HCT116 (cell line): ENCODE measurements at regions not wholly inside any gene's neighbourhood (a gene's known extent, or its start where the extent isn't known, plus 50 kb on each side); places are given as distances from the start of the nearest gene placed in this dataset.

Experiments used
- ATAC-seq: fragments of 200-7000 bp; cut with Tn5 transposase; 2 replicates; pipeline ENCODE4 v1.9.1; 2020; ENCODE audit warnings: mild to moderate bottlenecking, moderate library complexity
- BruUV-seq: library from RNA; stranded (reverse); fragments of 400-500 nt; replicated peaks from 2 replicates; lab custom pipeline; 2021; lab: Mats Ljungman, UMichigan
- CTCF ChIA-PET: fragments of 300-600 bp; sonication (Branson Sonifier 250); formaldehyde crosslinking; loops from one replicate; lab custom pipeline; 2021; ENCODE audit warnings: antibody characterized with exemption; lab: Charles Lee
- POLR2A ChIA-PET: fragments of 300-600, 350-600 bp; sonication (Branson Sonifier 250); formaldehyde crosslinking; loops from one replicate; lab custom pipeline; 2021; ENCODE audit warnings: antibody characterized with exemption; lab: Charles Lee
- RAD21 ChIA-PET, 2 experiments: fragments of 300-600 bp; sonication (Branson Sonifier 250); formaldehyde crosslinking; loops; one replicate each; lab custom pipeline; 2023; ENCODE audit warnings: low total read pairs in 2 of 2; ENCODE audit not compliant: uncharacterized antibody in 2 of 2, unreplicated experiment in 2 of 2, low non-redundant PET in 1 of 2; lab: Charles Lee
- DNase-seq: peaks from one replicate; pipeline ENCODE4 v3.0.0-alpha.2; 2010; ENCODE audit warnings: low read depth, low spot score
- H2AFZ ChIP-seq: fragments of 200-600 bp; shearing (Covaris generic), sonication (generic); 2 replicates; pipeline ENCODE4 v1.6.1; 2017; ENCODE audit warnings: low read depth, mixed run types, mixed read lengths, antibody characterized with exemption, low read length; ENCODE audit not compliant: poor library complexity, severe bottlenecking
- H3K27ac ChIP-seq: 2 replicates; pipeline ENCODE4 v1.5.1; 2012; ENCODE audit warnings: low read depth, low read length
- H3K27me3 ChIP-seq: fragments of 200-600 bp; sonication (generic); 2 replicates; pipeline ENCODE4 v1.6.1; 2016; ENCODE audit warnings: mixed run types, low read length, mixed read lengths; ENCODE audit not compliant: insufficient read depth
- H3K36me3 ChIP-seq, 2 experiments: fragments of 200-500 bp in 1 of 2; fragments of 200-600 bp in 1 of 2; sonication (Bioruptor generic) in 1 of 2; sonication (generic) in 1 of 2; 2 replicates each; pipeline versions ENCODE4 v1.5.1 to v1.6.1; 2014 to 2016; ENCODE audit warnings: low read length in 2 of 2, inconsistent platforms in 1 of 2, mixed read lengths in 1 of 2, mixed run types in 1 of 2; ENCODE audit not compliant: insufficient read depth in 2 of 2, control insufficient read depth in 1 of 2
- H3K4me1 ChIP-seq, 2 experiments: fragments of 200-600 bp in 1 of 2; sonication (generic) in 1 of 2; 2 replicates each; pipeline versions ENCODE4 v1.5.1 to v1.6.1; 2012 to 2017; ENCODE audit warnings: low read length in 2 of 2, inconsistent platforms in 1 of 2, mild to moderate bottlenecking in 1 of 2, mixed read lengths in 1 of 2, mixed run types in 1 of 2, moderate library complexity in 1 of 2; ENCODE audit not compliant: insufficient read depth in 2 of 2, control insufficient read depth in 1 of 2
- H3K4me2 ChIP-seq: fragments of 200-600 bp; sonication (generic); 2 replicates; pipeline ENCODE4 v1.6.1; 2017; ENCODE audit warnings: mixed run types, low read length, mixed read lengths
- H3K4me3 ChIP-seq, 2 experiments: fragments of 200-600 bp in 1 of 2; sonication (generic) in 1 of 2; replicated peaks in 1 of 2; 2 replicates each; pipeline ENCODE4 v1.5.1; 2011 to 2016; ENCODE audit warnings: low read length in 2 of 2, control low read depth in 1 of 2, low read depth in 1 of 2, mild to moderate bottlenecking in 1 of 2, mixed read lengths in 1 of 2, mixed run types in 1 of 2
- H3K79me2 ChIP-seq: fragments of 200-600 bp; sonication (generic); 2 replicates; pipeline ENCODE4 v1.6.1; 2017; ENCODE audit warnings: mild to moderate bottlenecking, mixed run types, low read length, moderate library complexity, mixed read lengths; ENCODE audit not compliant: insufficient read depth
- H3K9ac ChIP-seq: fragments of 200-600 bp; sonication (generic); 2 replicates; pipeline ENCODE4 v1.6.1; 2016; ENCODE audit warnings: low read length, mixed read lengths
- H3K9me2 ChIP-seq: fragments of 200-600 bp; sonication (generic), shearing (Covaris generic); 2 replicates; pipeline ENCODE4 v1.6.1; 2017; ENCODE audit warnings: mixed run types, mild to moderate bottlenecking, moderate library complexity; ENCODE audit not compliant: insufficient read depth
- H3K9me3 ChIP-seq, 2 experiments: fragments of 200-500 bp in 1 of 2; fragments of 200-600 bp in 1 of 2; sonication (Bioruptor generic) in 1 of 2; sonication (generic) in 1 of 2; 2 replicates each; pipeline ENCODE4 v1.6.1; 2014 to 2017; ENCODE audit warnings: low read length in 2 of 2, mixed read lengths in 2 of 2, inconsistent platforms in 1 of 2, low read depth in 1 of 2, mild to moderate bottlenecking in 1 of 2, mixed run types in 1 of 2, moderate library complexity in 1 of 2; ENCODE audit not compliant: control insufficient read depth in 1 of 2, insufficient read depth in 1 of 2
- H4K20me1 ChIP-seq: fragments of 200-600 bp; sonication (generic), shearing (Covaris generic); 2 replicates; pipeline ENCODE4 v1.6.1; 2017; ENCODE audit warnings: mixed run types, mild to moderate bottlenecking, moderate library complexity; ENCODE audit not compliant: insufficient read depth
- ATF3 ChIP-seq: IDR thresholded peaks from 2 replicates; pipeline ENCODE4 v1.6.1; 2012
- CTCF ChIP-seq, 3 experiments: fragments of 200-600 bp in 1 of 3; sonication (generic) in 1 of 3; IDR thresholded peaks in 2 of 3; conservative IDR thresholded peaks in 1 of 3; 2 replicates each; pipeline ENCODE4 v1.5.1; 2012 to 2017; ENCODE audit warnings: low read depth in 2 of 3, low read length in 2 of 3, antibody characterized with exemption in 1 of 3, borderline replicate concordance in 1 of 3, control low read depth in 1 of 3, mild to moderate bottlenecking in 1 of 3, mixed read lengths in 1 of 3, mixed run types in 1 of 3, moderate library complexity in 1 of 3; ENCODE audit not compliant: insufficient read depth in 1 of 3
- EGR1 ChIP-seq: IDR thresholded peaks from 2 replicates; pipeline ENCODE4 v1.6.1; 2012; ENCODE audit warnings: low read depth
- EZH2 ChIP-seq: fragments of 200-600 bp; sonication (generic); IDR thresholded peaks from 2 replicates; pipeline ENCODE4 v1.6.1; 2017; ENCODE audit warnings: antibody characterized with exemption, mixed run types
- FOSL1 ChIP-seq: IDR thresholded peaks from 2 replicates; pipeline ENCODE4 v1.6.1; 2012; ENCODE audit warnings: low read depth
- POLR2AphosphoS5 ChIP-seq: IDR thresholded peaks from 2 replicates; pipeline ENCODE4 v1.6.1; 2011; ENCODE audit warnings: mild to moderate bottlenecking, low read depth, low read length, moderate library complexity
- RAD21 ChIP-seq: IDR thresholded peaks from 2 replicates; pipeline ENCODE4 v1.6.1; 2012; ENCODE audit warnings: low read depth, mild to moderate bottlenecking
- REST ChIP-seq: IDR thresholded peaks from 2 replicates; pipeline ENCODE4 v1.6.1; 2012; ENCODE audit warnings: low read depth
- SIN3A ChIP-seq: IDR thresholded peaks from 2 replicates; pipeline ENCODE4 v1.6.1; 2012; ENCODE audit warnings: low read depth
- TCF7L2 ChIP-seq: IDR thresholded peaks from 2 replicates; pipeline ENCODE4 v1.7.0; 2011; ENCODE audit warnings: borderline replicate concordance, inconsistent platforms; ENCODE audit not compliant: insufficient read depth, insufficient read length; ENCODE audit errors: extremely low read depth
- ZFX ChIP-seq: fragments of 450-650 bp; IDR thresholded peaks from 2 replicates; pipeline ENCODE4 v1.6.1; 2017
- ZNF274 ChIP-seq: fragments of 200-500 bp; sonication (Bioruptor generic); IDR thresholded peaks from 2 replicates; pipeline ENCODE4 v1.6.1; 2014; ENCODE audit warnings: mild to moderate bottlenecking, low read depth, low read length, inconsistent platforms
- intact Hi-C: fragments of 100-400 bp; cut with micrococcal nuclease; formaldehyde crosslinking; loops from 2 replicates; pipeline ENCODE4 v1.10.0; 2022

- H4K20me1 ChIP-seq, result no peaks in the 10 kb centered on the region
- H3K9ac ChIP-seq, result no peak overlapping the region
- no peaks in the 10 kb centered on the region for H3K9me2 ChIP-seq
- BruUV-seq, result no TSS peak
- no peaks in the 10 kb centered on the region; a peak in 1 of 4 replicates for H3K4me1 ChIP-seq
- no peak for ATAC-seq
- H3K9me3 ChIP-seq, result no peaks in the 10 kb centered on the region
- CTCF ChIA-PET, result no interaction called here
- RAD21 ChIA-PET, result no interaction called here
- POLR2A ChIA-PET, result no interaction called here
- no peaks in the 10 kb centered on the region for H3K79me2 ChIP-seq
- TF ChIP-seq RAD21 (no peak), CTCF (IDR thresholded peaks at IDR 0.05 in 2 of 3, conservative IDR thresholded peaks at IDR 0.05 in 1 of 3; ENCODE audit: borderline replicate concordance in 1 of 3, insufficient read depth in 1 of 3, low read depth in 2 of 3, low read length in 2 of 3) (no peak), TCF7L2 (no peak), EZH2 (no peak), SIN3A (no peak), ZNF274 (no peak), ATF3 (no peak), REST (no peak), ZFX (no peak), EGR1 (no peak), POLR2AphosphoS5 (no peak), FOSL1 (no peak)
- H3K4me3 ChIP-seq, result no peak overlapping the region
- DNase-seq, result no peak
- H3K36me3 ChIP-seq, result no peaks in the 10 kb centered on the region
- no peak overlapping the region for H3K27ac ChIP-seq
- intact Hi-C loops, result no loop called here
- no peak overlapping the region for H3K4me2 ChIP-seq
- H3K27me3 ChIP-seq, result no peaks in the 10 kb centered on the region
- no peak overlapping the region for H2AFZ ChIP-seq
Measured at GRCh38 chr4:138894709-138895108, 120.9 kb upstream of the NOCT start.
